ENCODE measurements at regions not wholly inside any gene's neighbourhood (a gene's known extent, or its start where the extent isn't known, plus 50 kb on each side); places are given as distances from the start of the nearest gene placed in this dataset.

GRCh38 chr22:48841881-48842582, 985.6 kb downstream of the BRD1 start:
- DNase-seq (ENCODE audit: low read depth, low spot score) (no peak), ATAC-seq (no peak)
- ChIA-PET POLR2A (no interaction called here), CTCF (no interaction called here)
- Histone ChIP-seq H3K4me1 (ENCODE audit: control insufficient read depth, insufficient read depth, low read length) (no peaks in the 10 kb centered on the region), H3K4me3 (ENCODE audit: low read depth in 2 of 2, low read length in 2 of 2) (no peak overlapping the region), H3K36me3 (ENCODE audit: control insufficient read depth, insufficient read depth, low read length) (no peaks in the 10 kb centered on the region), H3K27me3 (ENCODE audit: control insufficient read depth, insufficient read depth, low read length) (no peaks in the 10 kb centered on the region; the same call in 1 of the 2 replicates), H3K9me3 (ENCODE audit: control insufficient read depth, insufficient read depth, low read depth, low read length) (no peaks in the 10 kb centered on the region), H3K27ac (ENCODE audit: low read length) (no peak overlapping the region)
- BruUV-seq (replicated peaks) = no TSS peak
- intact Hi-C loops (cut with micrococcal nuclease; ENCODE audit: unreplicated experiment) = no loop called here
- in situ Hi-C loops (cut with HindIII; ENCODE audit: low pct_unique_long_range_greater_than_20kb, low sequenced_read_pairs) = no loop called here
- TF ChIP-seq POLR2AphosphoS5 (IDR thresholded peaks at IDR 0.05; ENCODE audit: low read depth, low read length) (no peak), TCF7L2 (IDR thresholded peaks at IDR 0.05; ENCODE audit: low read depth, low read length) (no peak), SIN3A (IDR thresholded peaks at IDR 0.05; ENCODE audit: borderline replicate concordance, insufficient read depth, low read depth, low read length) (no peak), CTCF (IDR thresholded peaks at IDR 0.05) (no peak)
- TF ChIP-seq, protein P1, sequence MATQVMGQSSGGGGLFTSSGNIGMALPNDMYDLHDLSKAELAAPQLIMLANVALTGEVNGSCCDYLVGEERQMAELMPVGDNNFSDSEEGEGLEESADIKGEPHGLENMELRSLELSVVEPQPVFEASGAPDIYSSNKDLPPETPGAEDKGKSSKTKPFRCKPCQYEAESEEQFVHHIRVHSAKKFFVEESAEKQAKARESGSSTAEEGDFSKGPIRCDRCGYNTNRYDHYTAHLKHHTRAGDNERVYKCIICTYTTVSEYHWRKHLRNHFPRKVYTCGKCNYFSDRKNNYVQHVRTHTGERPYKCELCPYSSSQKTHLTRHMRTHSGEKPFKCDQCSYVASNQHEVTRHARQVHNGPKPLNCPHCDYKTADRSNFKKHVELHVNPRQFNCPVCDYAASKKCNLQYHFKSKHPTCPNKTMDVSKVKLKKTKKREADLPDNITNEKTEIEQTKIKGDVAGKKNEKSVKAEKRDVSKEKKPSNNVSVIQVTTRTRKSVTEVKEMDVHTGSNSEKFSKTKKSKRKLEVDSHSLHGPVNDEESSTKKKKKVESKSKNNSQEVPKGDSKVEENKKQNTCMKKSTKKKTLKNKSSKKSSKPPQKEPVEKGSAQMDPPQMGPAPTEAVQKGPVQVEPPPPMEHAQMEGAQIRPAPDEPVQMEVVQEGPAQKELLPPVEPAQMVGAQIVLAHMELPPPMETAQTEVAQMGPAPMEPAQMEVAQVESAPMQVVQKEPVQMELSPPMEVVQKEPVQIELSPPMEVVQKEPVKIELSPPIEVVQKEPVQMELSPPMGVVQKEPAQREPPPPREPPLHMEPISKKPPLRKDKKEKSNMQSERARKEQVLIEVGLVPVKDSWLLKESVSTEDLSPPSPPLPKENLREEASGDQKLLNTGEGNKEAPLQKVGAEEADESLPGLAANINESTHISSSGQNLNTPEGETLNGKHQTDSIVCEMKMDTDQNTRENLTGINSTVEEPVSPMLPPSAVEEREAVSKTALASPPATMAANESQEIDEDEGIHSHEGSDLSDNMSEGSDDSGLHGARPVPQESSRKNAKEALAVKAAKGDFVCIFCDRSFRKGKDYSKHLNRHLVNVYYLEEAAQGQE (IDR thresholded peaks at IDR 0.05; ENCODE audit: insufficient read depth in 1 of 2, low read depth in 2 of 2, low read length in 1 of 2) = no peak

DNA sequence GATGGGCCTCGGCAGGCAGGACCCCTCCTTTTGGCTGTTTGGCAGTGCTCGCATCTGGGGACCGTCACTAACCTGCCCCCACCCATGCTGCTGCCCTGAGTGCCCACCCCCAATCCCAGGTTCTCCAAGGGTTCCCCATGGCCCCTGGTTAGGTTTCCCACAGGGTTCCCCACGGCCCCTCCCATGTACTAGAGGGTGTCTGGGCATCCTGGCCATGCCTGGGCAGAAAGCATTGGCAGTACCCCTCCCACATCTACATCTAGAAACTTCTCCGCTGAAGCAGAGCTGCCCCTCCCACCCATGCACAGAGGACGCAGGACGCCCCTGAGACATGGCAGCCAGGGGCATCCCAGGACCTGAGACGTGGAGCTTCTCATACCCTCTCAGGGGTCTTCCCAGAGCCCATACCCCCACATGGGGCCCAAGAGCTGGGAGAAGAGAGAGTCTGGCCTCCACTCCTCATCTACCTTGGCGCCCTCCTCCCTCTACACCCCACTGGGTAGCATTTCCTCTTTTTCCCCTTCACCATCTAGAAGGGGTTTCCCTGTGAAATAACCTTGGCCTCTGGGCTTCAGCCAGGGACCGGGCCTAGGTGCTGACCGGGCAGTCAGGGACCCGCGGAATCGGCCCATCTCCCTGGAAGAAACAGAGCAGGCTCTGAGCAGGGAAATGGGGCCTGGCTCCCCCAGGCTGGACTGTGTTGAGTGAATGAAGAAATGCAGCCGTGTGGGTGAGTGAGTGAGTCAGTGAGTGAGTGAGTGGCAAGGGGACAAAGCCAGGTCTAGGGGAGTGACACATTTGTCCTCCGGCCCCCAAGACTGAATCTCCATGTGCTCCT, 987.3 kb downstream of the BRD1 start:
- in situ Hi-C loops (cut with HindIII; ENCODE audit: low pct_unique_long_range_greater_than_20kb, low sequenced_read_pairs) (no loop called here), intact Hi-C loops (cut with micrococcal nuclease; ENCODE audit: unreplicated experiment) (no loop called here)
- Histone ChIP-seq H3K27me3 (ENCODE audit: control insufficient read depth, insufficient read depth, low read length) (no peaks in the 10 kb centered on the region; the same call in 1 of the 2 replicates), H3K4me3 (ENCODE audit: low read depth in 2 of 2, low read length in 2 of 2) (no peak overlapping the region), H3K27ac (ENCODE audit: low read length) (no peak overlapping the region), H3K36me3 (ENCODE audit: control insufficient read depth, insufficient read depth, low read length) (no peaks in the 10 kb centered on the region), H3K4me1 (ENCODE audit: control insufficient read depth, insufficient read depth, low read length) (no peaks in the 10 kb centered on the region), H3K9me3 (ENCODE audit: control insufficient read depth, insufficient read depth, low read depth, low read length) (no peaks in the 10 kb centered on the region)
- DNase-seq (ENCODE audit: low read depth, low spot score) (no peak), ATAC-seq (no peak)
- POLR2A ChIA-PET = no interaction called here
- TF ChIP-seq CTCF (IDR thresholded peaks at IDR 0.05) (no peak), SIN3A (IDR thresholded peaks at IDR 0.05; ENCODE audit: borderline replicate concordance, insufficient read depth, low read depth, low read length) (no peak), TCF7L2 (IDR thresholded peaks at IDR 0.05; ENCODE audit: low read depth, low read length) (no peak), POLR2AphosphoS5 (IDR thresholded peaks at IDR 0.05; ENCODE audit: low read depth, low read length) (no peak)
- TF ChIP-seq, protein P1 (IDR thresholded peaks at IDR 0.05; ENCODE audit: insufficient read depth in 1 of 2, low read depth in 2 of 2, low read length in 1 of 2) = no peak
- CTCF ChIA-PET = no interaction called here
- BruUV-seq (replicated peaks) = no TSS peak

Data from Panc1 (cell line).